NAMALWA (cell line): ENCODE measurements at regions not wholly inside any gene's neighbourhood (a gene's known extent, or its start where the extent isn't known, plus 50 kb on each side); places are given as distances from the start of the nearest gene placed in this dataset.

Source experiments
- DNase-seq: peaks from one replicate; pipeline ENCODE4 v3.0.0-alpha.2; 2015; ENCODE audit warnings: low spot score

- DNase-seq = no peak
These were observed 103.9 kb upstream of the DUSP10 start for GRCh38 chr1:221845650-221846371.

- DNase-seq = no peak
These were observed 100.1 kb upstream of the DUSP10 start for GRCh38 chr1:221841983-221842335.

GRCh38 chr1:221841251-221841982, 99.5 kb upstream of the DUSP10 start:
- no peak for DNase-seq

- DNase-seq = no peak
These were observed 98.8 kb upstream of the DUSP10 start for GRCh38 chr1:221840511-221841243.

GRCh38 chr1:221839782-221840395, 98.0 kb upstream of the DUSP10 start:
- no peak for DNase-seq

GRCh38 chr1:221839321-221839720, 97.4 kb upstream of the DUSP10 start:
- no peak for DNase-seq

GRCh38 chr1:221837896-221838295, 96.0 kb upstream of the DUSP10 start:
- DNase-seq = peak; percentile 37

GRCh38 chr1:221834698-221835513, 93.0 kb upstream of the DUSP10 start:
- DNase-seq = no peak

GRCh38 chr1:221832617-221833016, 90.7 kb upstream of the DUSP10 start:
- DNase-seq = no peak

GRCh38 chr1:221832151-221832550, 90.3 kb upstream of the DUSP10 start:
- DNase-seq = no peak

GRCh38 chr1:221829327-221830015, 87.6 kb upstream of the DUSP10 start:
- DNase-seq = no peak

GRCh38 chr1:221827307-221827642, 85.4 kb upstream of the DUSP10 start:
- DNase-seq = no peak

GRCh38 chr1:221824909-221825308, 83.0 kb upstream of the DUSP10 start:
- DNase-seq = no peak

GRCh38 chr1:221824025-221824424, 82.1 kb upstream of the DUSP10 start:
- DNase-seq = no peak

- DNase-seq = no peak
These were observed 81.7 kb upstream of the DUSP10 start for GRCh38 chr1:221823561-221823960.

- DNase-seq = no peak
These were observed 81.3 kb upstream of the DUSP10 start for GRCh38 chr1:221823149-221823548.

- no peak for DNase-seq
These were observed 80.7 kb upstream of the DUSP10 start for GRCh38 chr1:221822591-221822990.

- no peak for DNase-seq
These were observed 75.0 kb upstream of the DUSP10 start for GRCh38 chr1:221816899-221817298.

GRCh38 chr1:221815660-221816059, 73.8 kb upstream of the DUSP10 start:
- no peak for DNase-seq

GRCh38 chr1:221813887-221814286, 72.0 kb upstream of the DUSP10 start:
- DNase-seq = no peak

GRCh38 chr1:221812905-221813597, 71.2 kb upstream of the DUSP10 start:
- DNase-seq = no peak
